CD1c-positive myeloid dendritic cell (primary cell): ENCODE measurements at regions not wholly inside any gene's neighbourhood (a gene's known extent, or its start where the extent isn't known, plus 50 kb on each side); places are given as distances from the start of the nearest gene placed in this dataset.
A peak's percentile ranks its signal among the peaks of the same experiment; 100 is the strongest.
"Not testable (repeated sequence)": the region's sequence is repeated elsewhere in the genome, so short reads cannot be mapped to it uniquely, and the experiment has no call there.

Source experiments
- DNase-seq: peaks from one replicate; pipeline ENCODE4 v3.0.0-alpha.2; 2016; ENCODE audit errors: extremely low spot score

DNA sequence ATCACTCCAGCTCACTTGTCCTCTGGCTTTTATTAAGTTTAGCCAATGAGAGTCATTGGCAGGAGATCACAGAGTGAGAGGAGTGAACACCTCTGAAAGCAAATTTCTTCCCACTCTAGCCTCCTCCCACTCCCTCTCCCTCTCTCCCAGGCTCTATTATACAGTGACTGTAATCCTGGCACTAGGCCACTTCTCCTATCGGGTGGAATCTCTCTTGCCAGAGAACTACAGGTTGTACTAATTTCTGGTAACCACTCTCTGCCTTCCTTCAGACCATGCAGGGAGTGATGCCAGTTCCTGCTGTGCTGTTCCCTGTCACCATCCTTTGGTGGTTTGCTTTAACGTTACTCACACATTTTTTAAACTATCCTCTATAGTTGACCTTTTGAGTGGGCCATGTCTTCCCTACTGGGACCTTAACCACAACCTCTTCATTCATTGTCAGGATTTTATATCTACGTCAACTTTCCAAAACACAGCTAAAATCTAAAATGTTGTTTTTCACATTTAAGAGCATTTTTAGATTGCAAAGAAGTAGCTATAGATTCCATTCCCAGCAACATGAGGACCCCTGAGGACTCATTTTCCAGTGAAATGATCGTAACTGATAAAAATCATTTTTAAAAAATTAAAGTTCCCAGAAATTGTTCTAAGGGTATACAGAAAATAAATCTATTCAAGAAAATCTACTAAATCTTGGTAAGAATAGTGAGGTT, 217.1 kb downstream of the MREG start:
- DNase-seq: peak; percentile 51

GRCh38 chr2:215794829-215795546, 218.4 kb downstream of the MREG start:
- DNase-seq: no peak

DNA sequence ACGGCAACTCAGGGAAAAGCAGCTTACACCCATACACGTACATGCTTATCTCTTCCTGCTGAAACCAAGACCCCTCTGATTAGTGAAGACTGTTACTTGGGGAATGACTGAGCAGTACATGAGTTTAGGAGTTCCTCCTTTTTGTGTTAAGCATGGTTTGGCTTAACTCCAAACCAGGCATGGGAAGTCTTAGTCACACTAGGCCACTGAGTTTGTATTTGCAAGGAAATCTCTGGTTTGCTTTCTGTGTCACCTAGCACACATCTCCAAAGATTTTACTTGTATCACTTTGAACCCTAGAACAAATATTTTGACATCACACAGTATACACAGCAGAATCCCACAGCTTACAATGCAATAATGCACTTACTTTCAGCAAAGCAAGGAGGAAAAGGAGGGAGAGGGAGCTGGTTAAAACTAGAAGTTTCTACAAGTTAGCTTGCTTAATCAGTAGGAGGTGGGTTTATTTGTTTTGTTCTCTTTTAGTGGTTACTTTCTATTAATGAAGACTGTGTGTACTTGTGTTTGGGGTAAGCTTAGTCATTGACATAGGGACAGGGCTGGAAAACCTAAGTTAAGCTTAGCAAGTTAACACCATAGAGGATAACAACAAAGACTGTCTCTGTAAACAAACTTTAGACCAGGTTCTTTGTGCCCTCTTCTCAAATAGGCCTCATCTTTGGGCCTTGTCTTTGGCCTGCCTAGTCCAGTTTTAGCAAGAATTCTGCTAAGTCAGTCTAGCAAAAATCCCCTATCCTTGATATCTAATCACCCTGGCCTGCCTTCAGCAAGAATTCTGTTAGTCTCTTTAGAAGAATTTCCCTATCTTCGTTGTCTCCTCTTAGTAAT, 219.4 kb downstream of the MREG start:
- peak; percentile 92 for DNase-seq

- DNase-seq: peak; percentile 51
These were observed 221.8 kb downstream of the MREG start for GRCh38 chr2:215791481-215791937.

DNA sequence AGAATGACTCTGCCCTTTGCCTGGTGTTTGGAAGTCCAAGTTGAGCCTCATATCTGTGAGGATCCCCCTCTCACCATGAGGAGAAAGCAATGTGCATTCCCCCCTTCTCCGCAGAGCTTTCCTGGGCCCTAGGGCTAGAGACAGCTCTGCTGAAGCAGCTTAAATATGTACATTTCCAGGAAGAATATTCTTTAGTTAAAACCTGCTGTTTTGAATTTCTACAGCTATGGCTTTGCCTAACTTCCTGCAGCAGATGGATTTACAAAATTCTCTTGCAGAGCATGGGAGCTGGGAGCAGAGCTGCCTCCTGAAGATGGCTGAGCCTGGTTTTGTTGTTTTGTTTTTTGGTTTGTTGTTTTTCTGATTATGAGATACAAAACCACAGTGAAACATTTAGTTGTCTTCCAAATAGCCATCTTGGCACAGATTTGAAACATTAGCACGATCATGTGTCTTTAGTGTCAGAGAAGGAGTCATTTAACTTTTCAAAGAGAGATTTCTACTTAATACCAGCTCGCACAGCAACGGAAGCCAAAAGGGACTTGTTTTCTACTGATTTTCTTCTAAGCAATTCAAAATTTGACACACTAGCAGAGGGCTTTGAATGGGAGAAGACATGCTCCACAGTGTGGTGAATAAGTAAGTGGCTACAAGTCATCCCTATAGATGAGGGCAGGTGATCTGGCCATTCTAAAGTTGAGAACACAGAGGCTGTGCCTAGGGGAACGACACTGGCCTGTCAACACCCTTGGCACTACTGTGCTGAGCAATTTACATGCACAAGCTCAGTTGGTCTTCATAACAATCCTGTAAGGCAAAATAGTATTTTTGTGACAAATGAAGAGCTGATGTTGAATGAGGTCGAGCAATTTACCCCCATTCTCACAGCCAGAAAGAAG, 222.6 kb downstream of the MREG start:
- no peak for DNase-seq

GRCh38 chr2:215787565-215788178, 225.7 kb downstream of the MREG start:
- DNase-seq: no peak

DNA sequence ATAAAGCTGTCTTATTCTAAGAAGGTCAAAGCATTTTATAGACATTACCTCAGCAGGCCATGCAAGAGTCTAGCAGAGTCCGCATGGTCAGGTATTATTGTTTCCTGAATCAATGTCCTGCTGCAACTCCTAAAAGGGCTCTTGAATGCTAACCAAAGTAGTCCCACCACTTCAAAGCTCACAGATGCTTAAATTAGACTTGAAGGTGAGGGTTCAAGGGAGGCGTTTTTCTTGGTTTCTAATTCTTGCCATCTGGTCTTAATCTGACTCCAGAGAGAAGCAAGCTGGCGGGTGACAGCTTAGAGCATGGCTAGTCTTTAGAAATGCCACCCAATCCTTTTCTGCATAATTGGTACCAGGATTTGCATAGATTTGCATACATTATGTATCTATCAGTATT, 226.3 kb downstream of the MREG start:
- no peak for DNase-seq

DNA sequence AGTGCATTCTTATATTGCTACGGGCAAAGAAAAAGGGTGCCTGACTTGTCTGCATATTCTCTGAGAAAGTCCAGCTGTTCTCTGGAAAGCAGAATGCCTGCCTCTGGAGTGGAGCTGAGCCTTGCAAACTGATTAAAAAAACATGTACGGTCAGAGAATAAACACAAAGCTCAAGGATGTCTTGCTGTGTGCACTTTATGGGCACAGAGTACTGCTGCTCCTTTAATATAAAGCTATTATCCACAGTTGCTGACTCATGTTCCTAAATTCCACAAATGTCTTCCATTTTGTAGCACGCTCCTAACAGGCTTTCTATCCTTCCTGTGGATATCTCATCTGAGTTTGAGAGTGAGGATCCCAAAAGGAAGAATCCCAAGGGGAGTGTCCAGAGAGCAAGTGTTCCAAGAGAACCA, 229.0 kb downstream of the MREG start:
- no peak for DNase-seq

GRCh38 chr2:215783640-215784039, 229.7 kb downstream of the MREG start:
- DNase-seq: not testable (repeated sequence)

GRCh38 chr2:215782965-215783364, 230.4 kb downstream of the MREG start:
- no peak for DNase-seq

DNA sequence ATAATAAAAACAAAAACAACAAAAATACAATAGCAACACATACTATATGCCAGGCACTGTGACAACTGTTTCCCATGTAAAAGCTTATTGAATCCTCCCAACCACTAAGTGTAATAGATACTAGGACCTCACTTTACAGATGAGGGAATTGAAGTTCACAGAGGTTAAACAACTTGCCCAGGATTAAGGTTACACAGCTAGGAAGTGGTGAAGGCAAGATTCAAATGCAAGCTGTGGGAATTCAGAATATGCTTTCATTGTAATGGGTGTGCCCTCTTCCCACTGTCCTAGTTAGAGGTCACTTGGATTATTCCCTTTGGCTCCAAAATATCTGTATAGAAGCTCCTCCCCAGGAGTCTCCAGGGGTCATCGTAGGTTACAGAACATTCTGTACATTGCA, 231.1 kb downstream of the MREG start:
- no peak for DNase-seq

- DNase-seq: no peak
These were observed 232.3 kb downstream of the MREG start for GRCh38 chr2:215780907-215781685.

GRCh38 chr2:215780313-215780712, 233.0 kb downstream of the MREG start:
- DNase-seq: no peak

DNA sequence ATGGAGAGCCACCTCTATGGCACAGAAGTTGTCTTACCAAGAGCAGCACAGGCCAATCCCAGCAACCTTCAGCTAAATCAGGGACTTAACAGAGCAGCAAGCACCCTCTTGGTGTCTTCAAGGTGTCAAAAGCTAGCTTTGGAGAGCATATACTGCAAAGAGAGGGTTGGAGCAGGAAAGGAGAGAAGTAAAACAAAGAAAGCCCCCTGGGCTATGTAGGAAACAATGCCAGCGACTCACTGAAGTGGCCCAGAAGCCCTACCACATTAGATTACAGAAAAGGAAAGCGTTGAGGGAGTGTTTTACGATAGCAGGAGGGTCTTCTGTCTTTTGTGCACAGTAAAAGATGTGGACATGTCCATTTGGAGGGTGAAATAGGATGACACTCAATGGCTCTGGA, 233.4 kb downstream of the MREG start:
- no peak for DNase-seq

- DNase-seq: no peak
These were observed 235.8 kb downstream of the MREG start for GRCh38 chr2:215777465-215778044.

DNA sequence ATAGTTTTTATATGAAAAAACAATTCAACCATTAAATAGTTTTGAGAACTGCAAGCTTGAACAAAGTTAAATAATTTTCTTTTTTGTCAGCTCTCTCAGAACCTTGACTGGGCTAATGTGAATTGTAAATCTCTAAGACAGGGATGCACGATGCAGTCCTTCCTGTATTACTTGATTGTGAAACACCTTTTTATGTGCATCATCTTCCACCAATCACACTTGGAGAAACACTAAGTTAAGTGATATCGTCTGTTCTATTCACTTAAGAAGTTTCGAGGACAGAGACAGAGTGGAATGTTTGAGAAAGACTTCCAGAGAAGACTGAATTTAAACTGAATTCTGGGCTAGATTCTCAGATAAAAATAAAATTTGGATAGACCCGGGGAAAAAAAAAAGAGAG, 238.2 kb downstream of the MREG start:
- DNase-seq: no peak

GRCh38 chr2:215773728-215774127, 239.6 kb downstream of the MREG start:
- DNase-seq: peak; percentile 86

DNA sequence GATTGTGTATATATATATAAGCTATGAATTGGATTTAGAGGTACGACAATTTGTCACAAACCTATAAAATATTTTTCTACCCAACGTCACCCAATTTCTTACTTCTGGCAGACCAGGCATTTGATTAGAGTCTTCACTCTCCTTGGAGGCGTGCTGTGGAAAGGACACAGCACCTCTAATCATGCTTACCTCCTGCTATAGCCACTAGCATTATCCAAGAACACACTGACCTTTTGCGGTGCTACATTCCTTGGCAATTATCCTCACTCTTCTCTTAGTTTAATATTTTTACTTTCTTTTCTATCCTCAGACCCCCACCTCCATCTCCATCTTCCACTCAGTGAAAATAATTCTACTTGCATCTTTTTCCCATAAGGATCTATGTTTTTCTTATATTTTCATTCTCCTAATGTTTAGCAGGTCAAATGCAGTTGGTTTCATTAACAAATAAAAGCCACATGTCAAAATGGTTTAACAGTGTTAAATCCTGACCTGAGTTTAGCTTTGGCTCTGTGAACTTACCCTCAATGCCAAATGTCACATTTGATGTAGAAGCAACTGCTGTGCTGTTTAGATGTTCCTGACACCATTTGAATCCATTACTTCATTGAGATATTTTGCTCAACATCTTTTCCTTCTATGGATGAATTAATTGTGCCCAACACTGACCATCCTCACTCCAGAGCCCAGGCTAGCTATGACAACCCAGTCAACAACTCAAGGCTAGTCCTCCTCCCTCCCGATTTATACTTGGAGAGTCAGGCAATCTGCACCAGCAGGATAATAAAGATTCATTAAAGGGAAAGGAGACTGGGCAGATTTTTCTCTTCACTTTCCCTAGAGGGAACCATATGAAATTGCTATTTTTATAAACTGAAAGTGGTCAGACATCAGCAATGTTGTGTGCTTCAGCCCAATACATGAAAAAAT, 240.5 kb downstream of the MREG start:
- DNase-seq: no peak

DNA sequence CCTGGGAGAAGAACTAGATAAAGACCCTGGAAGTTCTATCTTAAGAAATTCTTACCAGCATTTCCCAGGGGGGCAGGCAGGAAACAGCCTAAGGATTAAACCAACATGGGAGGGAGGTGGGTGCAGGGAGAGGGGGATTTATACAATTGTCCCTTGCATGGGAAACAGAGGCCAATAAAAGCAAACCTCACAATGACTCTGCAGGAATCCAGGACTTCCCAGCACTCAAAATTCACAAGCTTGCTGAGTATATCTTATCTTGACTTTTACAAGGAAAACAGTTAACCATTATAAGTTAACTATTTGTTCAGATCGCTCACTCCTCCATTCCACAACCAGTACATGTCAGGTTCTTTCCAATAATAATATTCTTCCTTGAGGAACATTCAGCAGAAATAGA, 241.3 kb downstream of the MREG start:
- no peak for DNase-seq
